ENCODE measurements at regions not wholly inside any gene's neighbourhood (a gene's known extent, or its start where the extent isn't known, plus 50 kb on each side); places are given as distances from the start of the nearest gene placed in this dataset.

GRCh38 chr15:88337993-88338392, 81.5 kb upstream of the NTRK3 start:
- Histone ChIP-seq H3K27me3 (no peaks in the 10 kb centered on the region), H3K4me3 (no peak overlapping the region), H3K9me3 (no peaks in the 10 kb centered on the region), H3K4me1 (no peaks in the 10 kb centered on the region), H3K36me3 (no peaks in the 10 kb centered on the region), H3K27ac (no peak overlapping the region)
- no peak for TF ChIP-seq POLR2A (IDR thresholded peaks at IDR 0.05)
- TF ChIP-seq CTCF (IDR thresholded peaks at IDR 0.05) = no peak
- no peak for TF ChIP-seq POLR2AphosphoS5 (IDR thresholded peaks at IDR 0.05)
- DNase-seq (ENCODE audit: low spot score in 2 of 2) = no peak
- intact Hi-C loops (cut with DNase I; ENCODE audit: low total_unique reads) = no loop called here

DNA sequence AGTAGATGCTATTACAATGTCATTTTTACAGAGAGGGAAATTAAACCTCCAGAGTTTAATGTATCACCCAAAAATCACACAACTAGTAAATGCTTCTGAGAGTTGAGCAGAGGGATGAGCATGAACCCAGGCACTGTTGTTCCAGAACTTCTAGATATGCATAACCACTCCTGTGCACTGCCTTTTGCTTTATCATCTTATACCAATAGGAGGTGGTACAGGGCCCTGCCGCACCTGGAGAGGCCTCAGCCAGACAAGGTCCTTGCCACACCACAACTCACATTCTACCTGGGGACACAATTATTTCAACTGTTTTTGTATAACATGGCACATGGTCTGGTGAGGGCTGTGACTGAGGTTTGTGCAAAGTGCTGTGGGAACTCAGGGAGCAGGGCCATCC, 78.5 kb upstream of the NTRK3 start:
- no peak for TF ChIP-seq POLR2AphosphoS5 (IDR thresholded peaks at IDR 0.05)
- no peak for TF ChIP-seq CTCF (IDR thresholded peaks at IDR 0.05)
- no peak for TF ChIP-seq POLR2A (IDR thresholded peaks at IDR 0.05)
- intact Hi-C loops (cut with DNase I; ENCODE audit: low total_unique reads) = no loop called here
- no peaks in the 10 kb centered on the region for H3K36me3 ChIP-seq
- no peaks in the 10 kb centered on the region for H3K9me3 ChIP-seq
- H3K4me1 ChIP-seq = no peaks in the 10 kb centered on the region
- H3K4me3 ChIP-seq = no peak overlapping the region
- no peaks in the 10 kb centered on the region for H3K27me3 ChIP-seq
- no peak overlapping the region for H3K27ac ChIP-seq
- no peak for DNase-seq (ENCODE audit: low spot score in 2 of 2)

DNA sequence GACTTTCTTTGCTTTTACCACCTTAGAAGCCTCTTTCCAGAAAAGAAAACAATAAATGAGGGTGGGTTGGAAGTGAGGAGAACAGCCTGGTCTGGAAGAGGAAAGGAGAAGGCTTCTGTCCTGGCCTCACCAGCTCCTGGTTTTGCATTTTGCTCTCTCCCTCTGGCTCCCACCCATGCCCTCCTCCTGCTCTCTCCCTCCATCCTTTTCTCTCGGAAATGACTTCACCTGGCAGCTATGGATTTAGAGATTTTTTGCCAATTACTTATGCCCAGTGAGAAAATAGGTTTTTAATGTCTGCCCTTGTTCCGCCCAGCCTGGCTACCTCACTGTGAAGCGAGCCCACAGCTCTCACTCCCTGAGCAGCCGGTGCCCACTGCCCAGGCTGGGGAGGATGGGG, 77.9 kb upstream of the NTRK3 start:
- no peak for TF ChIP-seq POLR2AphosphoS5 (IDR thresholded peaks at IDR 0.05)
- no peak for TF ChIP-seq CTCF (IDR thresholded peaks at IDR 0.05)
- TF ChIP-seq POLR2A (IDR thresholded peaks at IDR 0.05) = no peak
- Histone ChIP-seq H3K27ac (no peak overlapping the region), H3K27me3 (no peaks in the 10 kb centered on the region), H3K9me3 (no peaks in the 10 kb centered on the region), H3K4me1 (no peaks in the 10 kb centered on the region), H3K4me3 (no peak overlapping the region), H3K36me3 (no peaks in the 10 kb centered on the region)
- intact Hi-C loops (cut with DNase I; ENCODE audit: low total_unique reads) = no loop called here
- DNase-seq (ENCODE audit: low spot score in 2 of 2) = no peak

DNA sequence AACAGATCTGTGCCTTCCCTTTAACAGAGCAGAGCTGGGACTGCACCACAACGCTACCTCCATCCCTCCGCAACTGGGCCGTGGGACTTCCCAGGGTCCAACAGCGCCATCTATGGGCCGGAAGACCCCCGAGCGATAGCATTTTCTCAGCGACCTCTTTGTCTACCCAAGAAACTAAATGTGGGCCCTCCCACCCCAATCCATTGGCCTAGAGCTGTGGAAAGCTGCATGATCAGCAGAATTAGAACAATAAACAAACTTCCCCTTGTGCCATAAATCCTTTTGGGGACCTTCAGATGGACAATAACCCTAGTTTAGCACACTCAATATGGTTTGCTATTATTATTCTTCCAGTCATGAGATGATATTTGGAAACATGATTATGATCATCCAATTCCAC, 74.8 kb upstream of the NTRK3 start:
- no peaks in the 10 kb centered on the region for H3K36me3 ChIP-seq
- no peaks in the 10 kb centered on the region for H3K9me3 ChIP-seq
- intact Hi-C loops (cut with DNase I; ENCODE audit: low total_unique reads) = no loop called here
- H3K4me1 ChIP-seq = no peaks in the 10 kb centered on the region
- H3K27ac ChIP-seq = no peak overlapping the region
- TF ChIP-seq CTCF (IDR thresholded peaks at IDR 0.05) (no peak), POLR2AphosphoS5 (IDR thresholded peaks at IDR 0.05) (no peak), POLR2A (IDR thresholded peaks at IDR 0.05) (no peak)
- DNase-seq (ENCODE audit: low spot score in 2 of 2) = no peak
- H3K4me3 ChIP-seq = no peak overlapping the region
- H3K27me3 ChIP-seq = no peaks in the 10 kb centered on the region

- TF ChIP-seq POLR2A (IDR thresholded peaks at IDR 0.05) (no peak), POLR2AphosphoS5 (IDR thresholded peaks at IDR 0.05) (no peak), CTCF (IDR thresholded peaks at IDR 0.05) (no peak)
- Histone ChIP-seq H3K27me3 (peaks cover 0 to 5% of the 10 kb centered on the region in 2 donors), H3K36me3 (no peaks in the 10 kb centered on the region), H3K4me3 (no peak overlapping the region), H3K27ac (no peak overlapping the region), H3K4me1 (no peaks in the 10 kb centered on the region), H3K9me3 (no peaks in the 10 kb centered on the region)
- no peak for DNase-seq (ENCODE audit: low spot score in 2 of 2)
- intact Hi-C loops (cut with DNase I; ENCODE audit: low total_unique reads) = no loop called here
These were observed 70.4 kb upstream of the NTRK3 start for GRCh38 chr15:88326924-88327323.

Data from breast epithelium (tissue), 4 donors.